ENCODE measurements at regions not wholly inside any gene's neighbourhood (a gene's known extent, or its start where the extent isn't known, plus 50 kb on each side); places are given as distances from the start of the nearest gene placed in this dataset.
"Not testable (repeated sequence)": the region's sequence is repeated elsewhere in the genome, so short reads cannot be mapped to it uniquely, and the experiment has no call there.

DNA sequence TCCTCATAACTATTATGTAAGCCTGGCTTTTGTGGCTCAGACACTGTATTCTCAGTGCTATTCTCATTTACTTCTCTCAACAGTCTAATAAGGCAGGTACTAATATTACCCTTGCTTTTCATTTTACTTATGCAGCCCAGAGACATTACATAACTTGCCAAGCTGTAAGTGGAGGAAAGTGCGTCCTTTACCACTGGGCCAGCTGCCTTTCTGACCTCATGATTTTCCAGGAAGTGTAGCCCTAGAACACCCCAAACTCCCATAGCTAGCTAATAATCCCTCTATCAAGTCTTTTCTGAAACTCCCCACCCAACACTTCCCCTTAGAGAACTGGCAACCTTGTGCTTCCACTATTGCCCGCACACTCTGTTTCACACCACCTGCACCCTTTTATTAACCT lies 192.9 kb upstream of the HMHB1 start:
- FAIRE-seq = no peak

DNA sequence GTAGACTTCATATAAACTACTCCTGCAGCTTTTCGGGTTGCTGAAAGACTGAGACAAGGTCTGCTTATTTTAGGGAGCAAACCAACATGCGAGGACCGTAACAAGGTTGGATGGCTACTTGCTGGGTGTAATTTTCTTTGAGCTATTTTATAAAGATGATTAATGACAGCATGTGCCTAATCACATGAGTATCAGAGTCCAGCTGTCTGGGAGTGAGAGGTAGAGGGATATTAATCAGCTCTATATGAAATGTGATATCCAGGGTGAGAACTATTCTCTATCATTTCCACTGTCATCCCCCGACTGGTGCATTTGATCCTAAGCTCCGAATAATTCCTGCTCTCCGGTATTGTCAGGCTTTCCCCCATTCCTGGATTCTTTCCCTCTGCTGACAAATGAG lies 193.8 kb upstream of the HMHB1 start:
- no peak for FAIRE-seq

- FAIRE-seq = no peak
These were observed 197.1 kb upstream of the HMHB1 start for GRCh38 chr5:143614831-143615230.

GRCh38 chr5:143613329-143613728 lies 198.6 kb upstream of the HMHB1 start:
- FAIRE-seq = no peak

DNA sequence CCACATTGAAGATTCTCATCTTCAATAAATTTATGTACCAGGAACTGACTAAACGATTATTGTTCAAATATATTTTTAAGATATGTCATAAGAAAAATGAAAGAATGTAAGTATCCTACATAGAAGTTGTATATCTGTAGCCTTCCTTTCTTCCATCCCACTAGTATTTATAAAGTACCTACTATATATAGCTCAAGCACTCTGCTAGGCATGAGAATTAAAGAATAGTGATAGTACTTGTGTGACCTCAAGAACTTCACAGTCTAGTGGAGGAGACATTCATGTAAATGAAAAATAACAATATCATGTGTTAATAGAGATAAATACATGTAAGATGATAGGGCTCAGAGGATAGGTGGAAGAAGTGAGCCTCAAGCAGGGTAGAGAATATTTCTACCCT lies 201.0 kb upstream of the HMHB1 start:
- no peak for FAIRE-seq

DNA sequence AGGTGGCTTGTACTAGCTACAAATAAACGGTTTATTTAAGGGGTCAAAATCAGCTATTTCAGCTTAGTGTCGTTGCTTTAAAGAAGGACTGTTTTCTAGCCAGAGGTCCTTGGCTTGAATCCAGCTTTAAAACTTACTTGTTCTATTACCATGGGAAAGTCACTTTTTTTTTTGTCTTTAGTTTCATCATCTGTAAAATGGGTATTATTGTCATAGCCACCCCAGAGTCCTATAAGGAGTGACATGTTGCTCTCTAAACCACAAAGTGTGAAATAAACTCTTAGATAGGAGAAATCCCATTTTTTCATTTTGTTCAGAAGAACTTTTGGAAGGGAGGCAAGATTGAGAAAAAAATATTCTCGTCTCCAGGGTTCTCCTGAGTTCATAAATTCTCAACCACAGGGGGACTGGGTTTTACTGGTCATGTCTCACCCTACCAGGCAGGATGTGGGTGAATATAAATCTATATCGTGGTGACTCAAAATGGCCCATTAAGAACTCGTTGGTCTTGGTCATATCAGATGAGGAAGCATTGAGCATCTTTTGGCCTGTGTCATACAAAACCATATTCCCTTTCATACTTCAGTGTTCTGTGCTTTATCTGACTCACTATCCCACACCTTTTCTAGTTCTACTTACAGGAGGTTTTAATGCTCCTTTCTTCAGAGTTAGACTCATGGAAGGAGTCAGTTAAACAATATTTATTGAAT lies 202.7 kb upstream of the NR3C1 start:
- no peak for FAIRE-seq

DNA sequence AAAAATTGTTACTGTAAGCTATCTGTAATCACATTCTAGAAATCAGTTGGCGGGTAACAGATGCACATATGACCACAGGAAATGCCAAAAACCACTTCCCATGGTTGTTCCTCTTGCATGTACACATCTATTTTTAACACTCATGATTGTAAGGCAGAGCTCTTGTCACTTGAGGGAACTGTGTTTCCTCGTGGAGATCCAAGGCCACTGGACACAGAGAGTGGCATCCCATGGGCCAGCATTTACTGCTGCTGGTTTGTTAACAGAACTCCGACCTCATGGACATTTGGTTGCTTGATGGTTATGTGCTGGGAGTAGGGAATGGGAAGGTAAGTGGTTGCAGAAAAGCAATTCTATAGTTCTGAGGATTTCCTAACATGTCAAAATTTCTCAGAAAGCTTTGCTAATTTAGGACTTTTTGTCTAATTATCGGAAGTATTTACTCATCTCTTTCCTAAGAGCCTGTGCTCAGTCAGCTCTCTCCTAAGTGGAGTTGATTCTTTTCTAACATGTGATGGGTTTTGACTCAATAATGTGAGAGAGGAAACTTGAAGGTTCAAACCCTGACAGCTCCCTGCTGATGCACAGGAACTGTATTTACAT lies 202.0 kb upstream of the NR3C1 start:
- no peak for FAIRE-seq

DNA sequence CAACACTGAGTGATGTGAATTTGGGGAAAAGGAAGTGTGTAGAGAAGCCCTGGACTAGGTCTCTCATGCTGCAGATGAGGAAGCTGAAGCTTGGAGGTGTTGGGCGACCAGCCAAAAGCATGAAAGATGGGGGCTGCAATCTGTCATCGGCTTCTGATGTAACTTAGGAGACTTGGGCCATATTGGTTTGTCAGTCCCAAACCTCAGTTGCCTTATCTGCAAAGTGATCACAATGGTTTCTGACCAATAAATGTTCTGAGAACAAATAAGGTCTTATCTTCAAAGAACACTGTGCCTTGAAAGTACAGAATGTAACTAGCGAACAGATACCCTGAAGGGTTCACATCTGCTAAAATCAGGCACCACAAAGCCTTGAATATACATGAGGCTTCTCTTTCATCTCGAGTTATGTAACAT lies 198.4 kb upstream of the NR3C1 start:
- FAIRE-seq = no peak

DNA sequence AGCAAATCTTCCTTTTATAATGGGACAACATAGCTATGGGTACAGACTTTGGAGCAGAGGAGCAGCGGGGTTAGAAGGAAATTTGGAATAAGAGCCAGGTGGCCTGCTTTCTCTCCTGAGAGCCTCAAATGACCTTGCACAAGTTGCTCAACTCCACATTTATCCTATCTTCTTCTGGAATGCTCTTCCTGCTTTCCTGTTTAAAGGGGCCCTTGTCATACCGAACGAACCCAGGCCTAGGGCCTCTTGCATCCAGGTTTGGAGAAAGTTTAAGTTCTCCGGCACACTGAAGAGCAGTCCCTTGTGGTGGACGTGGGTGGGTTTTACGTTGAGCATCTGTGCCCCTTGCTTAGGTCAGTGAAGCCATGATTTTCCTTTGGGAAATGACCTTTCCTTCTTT lies 197.9 kb upstream of the NR3C1 start:
- no peak for FAIRE-seq

- no peak for FAIRE-seq
These were observed 197.1 kb upstream of the NR3C1 start for GRCh38 chr5:143600396-143601075.

- FAIRE-seq = no peak
These were observed 196.0 kb upstream of the NR3C1 start for GRCh38 chr5:143599474-143599873.

- no peak for FAIRE-seq
These were observed 193.3 kb upstream of the NR3C1 start for GRCh38 chr5:143596824-143597223.

DNA sequence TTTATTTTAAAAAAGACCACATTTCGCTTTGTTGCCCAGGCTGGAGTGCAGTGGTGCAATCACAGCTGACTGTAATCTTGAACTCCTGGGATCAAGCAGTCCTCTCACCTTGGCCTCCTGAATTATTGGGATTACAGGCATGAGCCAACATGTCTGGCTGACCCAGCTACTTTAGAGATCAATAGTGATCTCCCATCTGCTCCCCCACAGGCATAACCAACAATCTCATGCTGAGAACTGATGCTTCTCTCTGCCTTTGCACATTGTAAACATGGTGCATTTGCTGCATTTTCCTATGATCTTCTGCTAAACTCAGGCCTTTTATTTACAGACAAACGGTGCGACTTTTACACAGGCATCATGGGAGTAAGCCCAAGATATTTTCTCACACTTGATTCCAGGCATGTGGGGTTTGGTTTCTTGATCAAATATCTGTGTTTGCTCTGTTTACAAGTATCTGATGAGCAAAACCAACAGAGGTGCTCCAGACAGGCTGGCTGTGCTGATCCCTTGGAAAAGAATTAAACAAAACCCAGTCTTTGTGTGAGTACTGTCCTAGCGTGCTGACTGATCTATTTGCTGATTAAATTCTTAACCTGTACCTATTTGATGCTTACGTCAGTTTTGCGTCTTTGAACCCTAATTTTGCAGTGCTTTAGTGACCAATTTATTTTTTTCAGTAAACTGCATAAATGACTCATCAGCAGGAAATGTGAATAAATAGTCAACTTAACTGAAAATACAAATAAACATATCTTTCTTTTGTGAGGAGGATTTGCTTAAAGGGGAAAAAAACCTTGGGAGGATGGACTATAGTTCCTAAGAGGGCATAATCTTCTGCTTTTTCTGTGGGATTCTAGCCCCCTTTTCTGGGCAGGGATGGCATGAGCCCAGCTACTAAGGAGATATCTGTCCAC lies 191.7 kb upstream of the NR3C1 start:
- no peak for FAIRE-seq

- no peak for FAIRE-seq
These were observed 190.2 kb upstream of the NR3C1 start for GRCh38 chr5:143593723-143594122.

DNA sequence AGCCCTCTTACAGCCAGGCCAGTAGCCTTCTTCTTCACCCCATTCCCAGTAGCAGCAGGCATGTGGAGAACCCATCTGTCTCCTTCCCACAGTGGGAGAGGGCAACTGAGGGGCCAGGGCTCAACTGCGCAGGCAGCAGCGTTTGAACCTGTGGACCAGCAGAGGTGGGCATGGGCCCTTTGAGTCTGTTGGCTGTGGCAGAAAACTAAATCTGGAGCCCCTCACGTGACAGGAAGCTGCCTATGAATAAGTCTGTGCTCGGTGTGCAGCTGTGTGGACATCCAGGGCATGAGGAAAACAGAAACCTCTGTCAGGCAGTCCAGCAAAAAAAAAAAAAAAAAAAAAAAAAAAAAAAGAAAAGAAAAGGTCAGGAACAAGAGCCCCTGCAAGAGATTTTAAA lies 189.2 kb upstream of the NR3C1 start:
- no peak for FAIRE-seq

- no peak for FAIRE-seq
These were observed 185.6 kb upstream of the NR3C1 start for GRCh38 chr5:143588933-143589662.

DNA sequence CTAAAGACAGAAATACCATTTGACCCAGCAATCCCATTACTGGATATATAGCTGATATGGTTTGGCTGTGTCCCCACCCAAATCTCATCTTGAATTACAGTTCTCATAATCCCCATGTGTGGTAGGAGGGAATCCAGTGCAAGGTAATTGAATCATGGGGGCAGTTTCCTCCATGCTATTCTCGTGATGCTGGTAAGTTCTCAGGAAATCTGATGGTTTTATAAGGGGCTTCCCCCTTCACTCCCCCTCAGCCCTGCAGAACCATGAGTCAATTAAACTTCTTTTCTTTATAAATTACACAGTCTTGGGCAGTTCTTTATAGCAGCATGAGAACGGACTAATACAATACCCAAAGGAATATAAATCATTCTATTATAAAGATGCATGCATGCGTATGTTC lies 184.6 kb upstream of the NR3C1 start:
- not testable (repeated sequence) for FAIRE-seq

DNA sequence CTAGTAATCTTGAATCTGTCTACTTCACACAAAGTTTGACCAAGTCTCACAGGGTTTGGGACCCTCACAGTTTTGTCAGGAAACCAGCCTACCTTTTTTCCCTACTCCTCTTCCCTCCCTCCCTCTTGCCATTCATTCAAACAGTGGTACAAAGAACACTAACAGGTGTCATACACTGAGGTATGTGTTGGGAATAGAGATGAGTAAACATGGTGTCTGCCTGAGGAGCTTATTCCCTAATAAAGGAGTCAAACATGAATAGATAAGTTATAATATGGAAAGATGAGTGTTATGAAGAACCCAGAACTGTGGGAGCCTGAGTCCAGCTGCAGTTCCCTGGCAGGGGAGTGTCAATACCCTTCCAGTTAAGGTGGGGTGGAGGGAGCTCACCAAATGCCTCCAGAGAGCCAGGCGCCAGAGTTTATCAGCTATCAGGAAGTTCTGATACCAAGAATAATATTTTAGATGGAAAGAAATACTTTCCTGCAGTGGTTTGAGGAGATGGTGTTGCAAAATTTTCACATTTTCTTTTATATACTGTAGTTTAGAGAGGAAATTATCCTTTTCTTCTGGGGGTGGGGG lies 183.4 kb upstream of the NR3C1 start:
- FAIRE-seq = no peak

- no peak for FAIRE-seq
These were observed 182.5 kb upstream of the NR3C1 start for GRCh38 chr5:143585970-143586369.

- FAIRE-seq = no peak
These were observed 179.9 kb upstream of the NR3C1 start for GRCh38 chr5:143583409-143583808.

DNA sequence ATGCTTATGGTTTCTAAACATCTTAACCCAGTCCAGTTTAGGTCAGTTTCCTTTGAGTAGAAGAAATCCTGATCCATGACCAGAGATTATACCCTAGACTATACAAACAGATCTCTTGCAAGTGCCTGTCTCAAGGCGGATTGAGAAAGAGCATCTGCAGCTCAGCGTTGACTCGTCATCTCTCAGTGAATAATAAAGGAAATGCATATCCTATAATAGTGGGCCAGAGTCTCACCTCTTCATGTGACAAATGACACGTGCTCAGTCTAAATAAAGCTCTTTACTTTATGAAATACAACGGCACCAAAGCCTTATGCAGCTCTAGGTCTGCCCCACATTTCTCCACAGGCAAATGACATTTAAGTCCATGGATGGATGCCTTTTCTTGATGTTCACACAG lies 179.4 kb upstream of the NR3C1 start:
- FAIRE-seq = no peak

DNA sequence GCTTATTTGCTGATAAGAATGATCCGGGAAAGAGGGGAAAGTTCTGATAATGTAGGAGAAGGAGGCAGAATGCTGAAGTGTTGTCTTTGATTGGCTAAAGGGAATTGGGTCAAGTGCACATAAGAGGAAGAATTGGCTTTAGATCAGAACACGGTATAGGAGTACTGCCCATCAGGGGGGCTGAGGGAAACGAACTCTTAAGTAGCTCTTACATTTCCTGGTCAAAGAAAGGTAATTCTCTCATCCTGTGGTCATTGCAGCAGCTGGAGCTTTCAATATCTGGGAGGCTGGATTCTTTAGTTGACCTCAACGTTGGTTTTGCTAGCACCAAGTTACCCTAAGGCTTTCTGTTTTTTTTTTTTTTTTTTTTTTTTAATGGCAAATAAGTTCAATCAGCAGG lies 178.7 kb upstream of the NR3C1 start:
- FAIRE-seq = no peak
